Endothelial cell of umbilical vein (primary cell): ENCODE measurements at regions not wholly inside any gene's neighbourhood (a gene's known extent, or its start where the extent isn't known, plus 50 kb on each side); places are given as distances from the start of the nearest gene placed in this dataset.

Experiments used
- EZH2 ChIP-seq: IDR thresholded peaks from 2 replicates; pipeline ENCODE4 v1.6.1; 2012; ENCODE audit warnings: borderline replicate concordance, low read depth, mild to moderate bottlenecking, moderate library complexity, low read length, inconsistent platforms; ENCODE audit not compliant: severe bottlenecking
- FOS ChIP-seq: IDR thresholded peaks from 2 replicates; pipeline ENCODE4 v1.6.1; 2011; ENCODE audit warnings: mild to moderate bottlenecking, low read length, moderate library complexity, borderline replicate concordance; ENCODE audit not compliant: insufficient read depth
- GATA2 ChIP-seq: IDR thresholded peaks from 2 replicates; pipeline ENCODE4 v1.7.0; 2011; ENCODE audit warnings: low read depth, mild to moderate bottlenecking, moderate library complexity, mixed read lengths, low read length; ENCODE audit not compliant: insufficient read length, insufficient read depth
- JUN ChIP-seq: IDR thresholded peaks from 2 replicates; pipeline ENCODE4 v1.6.1; 2011; ENCODE audit warnings: borderline replicate concordance, low read depth; ENCODE audit not compliant: insufficient read length, insufficient read depth
- POLR2A ChIP-seq: IDR thresholded peaks from 2 replicates; pipeline ENCODE4 v1.6.1; 2012; ENCODE audit warnings: low read depth, mild to moderate bottlenecking, control low read depth, low read length
- POLR2AphosphoS5 ChIP-seq: IDR thresholded peaks from 2 replicates; pipeline ENCODE4 v1.6.1; 2012; ENCODE audit warnings: low read depth, mild to moderate bottlenecking, control low read depth, low read length, moderate library complexity; ENCODE audit not compliant: insufficient read depth
- TF ChIP-seq, protein P1 (sequence below), 2 donors: IDR thresholded peaks; 1 replicate in 1 of 2; 2 replicates in 1 of 2; pipeline ENCODE4 v1.5.1; 2011; ENCODE audit warnings: low read length in 2 of 2, mild to moderate bottlenecking in 2 of 2, moderate library complexity in 2 of 2, control low read depth in 1 of 2, inconsistent platforms in 1 of 2, low read depth in 1 of 2; ENCODE audit not compliant: insufficient read depth in 1 of 2; ENCODE audit errors: extremely low read depth in 1 of 2
- TF ChIP-seq, protein P2 (sequence below): IDR thresholded peaks from 2 replicates; pipeline ENCODE4 v1.6.1; 2011; ENCODE audit not compliant: insufficient read depth, insufficient read length

DNA sequence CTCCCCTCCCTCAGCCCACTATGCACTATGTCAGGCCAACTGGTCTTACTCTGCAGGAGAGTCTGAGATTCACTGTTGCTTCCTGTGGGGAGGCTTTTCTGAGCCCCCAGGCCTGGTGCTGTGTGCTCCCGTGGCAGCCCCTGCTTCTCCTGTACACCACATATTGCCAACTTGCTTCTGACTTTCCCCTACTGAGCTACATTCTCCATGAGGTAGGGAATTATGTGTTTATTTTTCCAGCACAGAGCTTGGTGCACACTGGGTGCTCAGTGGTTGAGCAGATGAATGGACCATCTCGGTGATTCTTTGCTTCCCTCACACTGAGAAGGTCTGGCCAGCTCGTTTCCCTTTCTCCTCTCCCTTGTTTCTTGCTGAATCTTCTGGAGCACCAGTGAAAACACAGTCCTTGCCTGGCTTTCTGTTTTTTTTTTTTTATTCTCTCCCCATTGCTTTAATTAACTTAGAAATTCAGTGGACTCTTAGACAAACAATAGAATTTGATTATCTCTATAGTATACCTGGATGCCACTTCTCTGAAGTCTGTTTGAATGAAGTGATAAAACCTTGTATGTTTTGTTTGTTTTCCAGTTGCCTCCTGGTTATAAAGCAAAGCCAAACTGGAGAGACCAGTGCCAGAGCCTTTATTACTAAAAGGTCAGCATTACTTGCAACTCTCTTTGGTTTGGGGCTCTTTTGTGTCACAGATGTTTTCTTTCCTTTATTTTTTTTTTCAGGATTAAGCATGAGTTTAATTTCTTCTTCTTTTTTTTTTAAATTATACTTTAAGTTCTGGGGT, 50.3 kb upstream of the CNIH3 start:
- TF ChIP-seq, protein P1, sequence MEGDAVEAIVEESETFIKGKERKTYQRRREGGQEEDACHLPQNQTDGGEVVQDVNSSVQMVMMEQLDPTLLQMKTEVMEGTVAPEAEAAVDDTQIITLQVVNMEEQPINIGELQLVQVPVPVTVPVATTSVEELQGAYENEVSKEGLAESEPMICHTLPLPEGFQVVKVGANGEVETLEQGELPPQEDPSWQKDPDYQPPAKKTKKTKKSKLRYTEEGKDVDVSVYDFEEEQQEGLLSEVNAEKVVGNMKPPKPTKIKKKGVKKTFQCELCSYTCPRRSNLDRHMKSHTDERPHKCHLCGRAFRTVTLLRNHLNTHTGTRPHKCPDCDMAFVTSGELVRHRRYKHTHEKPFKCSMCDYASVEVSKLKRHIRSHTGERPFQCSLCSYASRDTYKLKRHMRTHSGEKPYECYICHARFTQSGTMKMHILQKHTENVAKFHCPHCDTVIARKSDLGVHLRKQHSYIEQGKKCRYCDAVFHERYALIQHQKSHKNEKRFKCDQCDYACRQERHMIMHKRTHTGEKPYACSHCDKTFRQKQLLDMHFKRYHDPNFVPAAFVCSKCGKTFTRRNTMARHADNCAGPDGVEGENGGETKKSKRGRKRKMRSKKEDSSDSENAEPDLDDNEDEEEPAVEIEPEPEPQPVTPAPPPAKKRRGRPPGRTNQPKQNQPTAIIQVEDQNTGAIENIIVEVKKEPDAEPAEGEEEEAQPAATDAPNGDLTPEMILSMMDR (IDR thresholded peaks at IDR 0.05; ENCODE audit: extremely low read depth in 1 of 2, insufficient read depth in 1 of 2, low read depth in 1 of 2, low read length in 2 of 2), result no peak
- TF ChIP-seq POLR2A, result no peak
- no peak for TF ChIP-seq EZH2
- TF ChIP-seq POLR2AphosphoS5, result no peak
- TF ChIP-seq, protein P2, sequence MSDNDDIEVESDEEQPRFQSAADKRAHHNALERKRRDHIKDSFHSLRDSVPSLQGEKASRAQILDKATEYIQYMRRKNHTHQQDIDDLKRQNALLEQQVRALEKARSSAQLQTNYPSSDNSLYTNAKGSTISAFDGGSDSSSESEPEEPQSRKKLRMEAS, result no peak
- TF ChIP-seq JUN, result no peak
- TF ChIP-seq GATA2, result no peak
- no peak for TF ChIP-seq FOS
